Fibroblast of skin of left quadriceps (primary cell): ENCODE measurements at regions not wholly inside any gene's neighbourhood (a gene's known extent, or its start where the extent isn't known, plus 50 kb on each side); places are given as distances from the start of the nearest gene placed in this dataset.
A peak's percentile ranks its signal among the peaks of the same experiment; 100 is the strongest.

Experiments
- DNase-seq, 2 experiments: peaks; one replicate each; pipeline ENCODE4 v3.0.0-alpha.2; 2013; ENCODE audit warnings: low read depth in 2 of 2

GRCh38 chr1:234721476-234722269 lies 111.7 kb upstream of the IRF2BP2 start:
- DNase-seq, result peak; percentile 86 to 88

- DNase-seq, result no peak
Observed at GRCh38 chr1:234720709-234721441, 110.9 kb upstream of the IRF2BP2 start.

GRCh38 chr1:234719454-234720251 lies 109.7 kb upstream of the IRF2BP2 start:
- no peak for DNase-seq

- DNase-seq, result no peak
Observed at GRCh38 chr1:234718496-234719453, 108.8 kb upstream of the IRF2BP2 start.

- DNase-seq, result no peak
Observed at GRCh38 chr1:234716908-234717375, 107.0 kb upstream of the IRF2BP2 start.

GRCh38 chr1:234715252-234716014 lies 105.5 kb upstream of the IRF2BP2 start:
- no peak for DNase-seq

- DNase-seq, result no peak
Observed at GRCh38 chr1:234713859-234714258, 103.9 kb upstream of the IRF2BP2 start.

GRCh38 chr1:234713440-234713839 lies 103.5 kb upstream of the IRF2BP2 start:
- no peak for DNase-seq

GRCh38 chr1:234712891-234713305 lies 102.9 kb upstream of the IRF2BP2 start:
- DNase-seq, result no peak

GRCh38 chr1:234710936-234711724 lies 101.2 kb upstream of the IRF2BP2 start:
- DNase-seq, result no peak

- no peak for DNase-seq
Observed at GRCh38 chr1:234710381-234710780, 100.4 kb upstream of the IRF2BP2 start.

- no peak for DNase-seq
Observed at GRCh38 chr1:234709473-234710228, 99.7 kb upstream of the IRF2BP2 start.

- DNase-seq, result no peak
Observed at GRCh38 chr1:234708700-234709395, 98.9 kb upstream of the IRF2BP2 start.

- DNase-seq, result no peak
Observed at GRCh38 chr1:234707641-234708040, 97.7 kb upstream of the IRF2BP2 start.

- DNase-seq, result no peak
Observed at GRCh38 chr1:234706931-234707330, 97.0 kb upstream of the IRF2BP2 start.

GRCh38 chr1:234706199-234706598 lies 96.2 kb upstream of the IRF2BP2 start:
- DNase-seq, result no peak

- no peak for DNase-seq
Observed at GRCh38 chr1:234705615-234706014, 95.6 kb upstream of the IRF2BP2 start.
